BLaER1 treated with 17β-estradiol and CSF1 and Interleukin-3, amounts not matched to agents 10 nM and 100 nM (cell line): ENCODE measurements at regions not wholly inside any gene's neighbourhood (a gene's known extent, or its start where the extent isn't known, plus 50 kb on each side); places are given as distances from the start of the nearest gene placed in this dataset.

Experiments
- H3K27ac ChIP-seq, 11 experiments: shearing (Covaris generic); formaldehyde crosslinking; 2 replicates each; pipeline ENCODE4 v1.8.1; 2022
- H3K27me3 ChIP-seq, 11 experiments: shearing (Covaris generic); formaldehyde crosslinking; 2 replicates each; pipeline ENCODE4 v1.8.1; 2022
- H3K36me3 ChIP-seq, 11 experiments: shearing (Covaris generic); formaldehyde crosslinking; 2 replicates each; pipeline ENCODE4 v1.8.1; 2022
- H3K4me1 ChIP-seq, 10 experiments: shearing (Covaris generic); formaldehyde crosslinking; 2 replicates each; pipeline ENCODE4 v1.8.1; 2022
- H3K4me2 ChIP-seq, 11 experiments: shearing (Covaris generic); formaldehyde crosslinking; 2 replicates each; pipeline ENCODE4 v1.8.1; 2022
- H3K4me3 ChIP-seq, 10 experiments: shearing (Covaris generic); formaldehyde crosslinking; 2 replicates each; pipeline ENCODE4 v1.8.1; 2022
- H3K9ac ChIP-seq, 11 experiments: shearing (Covaris generic); formaldehyde crosslinking; 2 replicates each; pipeline ENCODE4 v1.8.1; 2022
- H3K9me3 ChIP-seq, 11 experiments: shearing (Covaris generic); formaldehyde crosslinking; replicated peaks in 1 of 11; 2 replicates each; pipeline ENCODE4 v1.8.1; 2022
- H4K20me1 ChIP-seq, 11 experiments: shearing (Covaris generic); formaldehyde crosslinking; 2 replicates each; pipeline ENCODE4 v1.8.1; 2022
- Cebpa-rat ChIP-seq, 11 experiments: shearing (Covaris generic); IDR thresholded peaks; 2 replicates each; pipeline ENCODE4 v1.8.1; 2022

- Histone ChIP-seq H3K27me3 (no peaks in the 10 kb centered on the region), H3K4me1 (no peaks in the 10 kb centered on the region), H4K20me1 (no peaks in the 10 kb centered on the region), H3K27ac (no peak overlapping the region), H3K4me2 (no peak overlapping the region), H3K36me3 (no peaks in the 10 kb centered on the region), H3K9me3 (no peaks in the 10 kb centered on the region), H3K4me3 (no peak overlapping the region), H3K9ac (no peak overlapping the region)
- no peak for TF ChIP-seq Cebpa-rat (IDR thresholded peaks at IDR 0.05)
Measured at GRCh38 chr3:87733671-87734367, 325.0 kb downstream of the CGGBP1 start.

GRCh38 chr3:87732294-87732693, 326.5 kb downstream of the CGGBP1 start:
- H3K4me3 ChIP-seq: no peak overlapping the region
- no peaks in the 10 kb centered on the region for H3K27me3 ChIP-seq
- no peak for TF ChIP-seq Cebpa-rat (IDR thresholded peaks at IDR 0.05)
- no peaks in the 10 kb centered on the region for H4K20me1 ChIP-seq
- H3K9me3 ChIP-seq: peaks cover 0 to under 1% (median 0%) of the 10 kb centered on the region in 11 experiments; a peak in 3 of 22 replicates
- H3K4me1 ChIP-seq: no peaks in the 10 kb centered on the region
- H3K27ac ChIP-seq: no peak overlapping the region
- no peak overlapping the region for H3K4me2 ChIP-seq
- no peaks in the 10 kb centered on the region for H3K36me3 ChIP-seq
- no peak overlapping the region for H3K9ac ChIP-seq

- Histone ChIP-seq H3K36me3 (no peaks in the 10 kb centered on the region), H3K4me3 (no peak overlapping the region), H3K4me2 (no peak overlapping the region), H3K9me3 (peaks cover 8 to 26% (median 18%) of the 10 kb centered on the region in 11 experiments; a peak in 19 of 22 replicates), H3K27me3 (no peaks in the 10 kb centered on the region), H4K20me1 (no peaks in the 10 kb centered on the region), H3K27ac (no peak overlapping the region), H3K4me1 (peaks cover 0 to 9% (median 8%) of the 10 kb centered on the region in 10 experiments; a peak in 16 of 20 replicates), H3K9ac (no peak overlapping the region)
- no peak for TF ChIP-seq Cebpa-rat (IDR thresholded peaks at IDR 0.05)
Measured at GRCh38 chr3:87727783-87728182, 331.0 kb downstream of the CGGBP1 start.

GRCh38 chr3:87719060-87719459, 339.7 kb downstream of the CGGBP1 start:
- Histone ChIP-seq H3K4me2 (no peak overlapping the region), H3K4me1 (no peaks in the 10 kb centered on the region), H3K27ac (no peak overlapping the region)

GRCh38 chr3:87710511-87710910, 348.3 kb downstream of the CGGBP1 start:
- no peak overlapping the region for H3K4me3 ChIP-seq

More at GRCh38 chr3:87719060-87719459, 339.7 kb downstream of the CGGBP1 start:
- Histone ChIP-seq H3K4me3 (no peak overlapping the region), H3K27me3 (no peaks in the 10 kb centered on the region), H3K9me3 (0 out of 22 replicates have a peak, but pooled peaks cover 0 to 3% (median 0%) of the 10 kb centered on the region in 11 experiments), H3K36me3 (no peaks in the 10 kb centered on the region), H4K20me1 (no peaks in the 10 kb centered on the region), H3K9ac (no peak overlapping the region)
- TF ChIP-seq Cebpa-rat (IDR thresholded peaks at IDR 0.05): no peak

GRCh38 chr3:87710028-87710427, 348.8 kb downstream of the CGGBP1 start:
- H3K9ac ChIP-seq: no peak overlapping the region
- no peak overlapping the region for H3K27ac ChIP-seq
- TF ChIP-seq Cebpa-rat (IDR thresholded peaks at IDR 0.05): no peak
- H3K27me3 ChIP-seq: no peaks in the 10 kb centered on the region
- peaks cover 0 to 16% (median 3%) of the 10 kb centered on the region in 10 experiments; a peak in 9 of 20 replicates for H3K4me1 ChIP-seq
- H3K4me3 ChIP-seq: no peak overlapping the region
- H3K36me3 ChIP-seq: no peaks in the 10 kb centered on the region
- H3K4me2 ChIP-seq: no peak overlapping the region
- H4K20me1 ChIP-seq: no peaks in the 10 kb centered on the region
- H3K9me3 ChIP-seq: peaks cover 0 to 21% (median 5%) of the 10 kb centered on the region in 11 experiments; a peak in 10 of 22 replicates

More at GRCh38 chr3:87710511-87710910, 348.3 kb downstream of the CGGBP1 start:
- Histone ChIP-seq H3K27me3 (no peaks in the 10 kb centered on the region), H3K9ac (no peak overlapping the region), H4K20me1 (no peaks in the 10 kb centered on the region), H3K4me2 (no peak overlapping the region), H3K27ac (no peak overlapping the region), H3K9me3 (peaks cover 0 to 20% (median 5%) of the 10 kb centered on the region in 11 experiments; a peak in 10 of 22 replicates), H3K36me3 (no peaks in the 10 kb centered on the region), H3K4me1 (peaks cover 0 to 14% (median 3%) of the 10 kb centered on the region in 10 experiments; a peak in 9 of 20 replicates)
- TF ChIP-seq Cebpa-rat (IDR thresholded peaks at IDR 0.05): no peak

GRCh38 chr3:87706176-87706575, 352.6 kb downstream of the CGGBP1 start:
- H3K4me3 ChIP-seq: no peak overlapping the region
- no peaks in the 10 kb centered on the region for H3K36me3 ChIP-seq
- H3K4me2 ChIP-seq: peak overlapping the region in 5 of 11 experiments; percentile 24 to 53 (median 27); a peak in 8 of 22 replicates
- no peaks in the 10 kb centered on the region for H4K20me1 ChIP-seq
- peak overlapping the region in 5 of 11 experiments; percentile 8 to 64 (median 48); a peak in 9 of 22 replicates for H3K27ac ChIP-seq
- peaks cover 0 to 25% (median 5%) of the 10 kb centered on the region in 11 experiments; a peak in 9 of 22 replicates for H3K9me3 ChIP-seq
- TF ChIP-seq Cebpa-rat (IDR thresholded peaks at IDR 0.05): no peak
- no peaks in the 10 kb centered on the region for H3K27me3 ChIP-seq
- H3K4me1 ChIP-seq: peaks cover 0 to 16% (median 3%) of the 10 kb centered on the region in 10 experiments; a peak in 9 of 20 replicates
- 0 out of 22 replicates have a peak overlapping the region, but pooled peaks of 1 of the 11 experiments have one; percentile 10 for H3K9ac ChIP-seq

- no peaks in the 10 kb centered on the region for H4K20me1 ChIP-seq
- no peaks in the 10 kb centered on the region for H3K36me3 ChIP-seq
- no peak overlapping the region for H3K9ac ChIP-seq
- TF ChIP-seq Cebpa-rat (IDR thresholded peaks at IDR 0.05): no peak
- no peaks in the 10 kb centered on the region for H3K27me3 ChIP-seq
- H3K4me3 ChIP-seq: no peak overlapping the region
- no peak overlapping the region for H3K27ac ChIP-seq
- no peak overlapping the region for H3K4me2 ChIP-seq
- H3K4me1 ChIP-seq: peaks cover 0 to 16% (median 3%) of the 10 kb centered on the region in 10 experiments; a peak in 9 of 20 replicates
- H3K9me3 ChIP-seq: peaks cover 0 to 16% (median 5%) of the 10 kb centered on the region in 11 experiments; a peak in 9 of 22 replicates
Measured at GRCh38 chr3:87702600-87702999, 356.2 kb downstream of the CGGBP1 start.

- Histone ChIP-seq H3K4me1 (no peaks in the 10 kb centered on the region), H4K20me1 (no peaks in the 10 kb centered on the region), H3K4me3 (no peak overlapping the region), H3K9me3 (no peaks in the 10 kb centered on the region), H3K4me2 (no peak overlapping the region), H3K27ac (no peak overlapping the region), H3K9ac (no peak overlapping the region), H3K36me3 (no peaks in the 10 kb centered on the region), H3K27me3 (no peaks in the 10 kb centered on the region)
- no peak for TF ChIP-seq Cebpa-rat (IDR thresholded peaks at IDR 0.05)
Measured at GRCh38 chr3:87696124-87697013, 362.4 kb downstream of the CGGBP1 start.
